GM23338 (cell line): ENCODE measurements at regions not wholly inside any gene's neighbourhood (a gene's known extent, or its start where the extent isn't known, plus 50 kb on each side); places are given as distances from the start of the nearest gene placed in this dataset.

Experiments used
- ATAC-seq: fragments of 200-7000 bp; cut with Tn5 transposase; 3 replicates; pipeline ENCODE4 v1.9.1; 2020
- DNase-seq: peaks from one replicate; pipeline ENCODE4 v3.0.0-alpha.2; 2015; ENCODE audit warnings: low spot score
- H2AFZ ChIP-seq: fragments of 200-600 bp; sonication (generic); 2 replicates; pipeline ENCODE4 v1.8.0; 2016; ENCODE audit warnings: antibody characterized with exemption, mild to moderate bottlenecking, moderate library complexity
- H3F3A ChIP-seq: fragments of 200-600 bp; sonication (generic); replicated peaks from 2 replicates; pipeline ENCODE4 v1.8.0; 2017; ENCODE audit warnings: antibody characterized with exemption, mixed run types, low read depth
- H3K27ac ChIP-seq: fragments of 200-600 bp; sonication (generic); 2 replicates; pipeline ENCODE4 v1.6.1; 2016; ENCODE audit warnings: low read depth
- H3K27me3 ChIP-seq: fragments of 200-600 bp; sonication (generic); 2 replicates; pipeline ENCODE4 v1.8.0; 2016; ENCODE audit warnings: mild to moderate bottlenecking, mixed run types, moderate library complexity; ENCODE audit not compliant: insufficient read depth
- H3K36me3 ChIP-seq: fragments of 200-600 bp; sonication (generic); 2 replicates; pipeline ENCODE4 v1.8.0; 2016; ENCODE audit warnings: mild to moderate bottlenecking; ENCODE audit not compliant: insufficient read depth
- H3K4me1 ChIP-seq: fragments of 200-600 bp; sonication (generic); 2 replicates; pipeline ENCODE4 v1.8.0; 2016; ENCODE audit warnings: mild to moderate bottlenecking, moderate library complexity; ENCODE audit not compliant: insufficient read depth
- H3K4me2 ChIP-seq: fragments of 200-600 bp; sonication (generic); 2 replicates; pipeline ENCODE4 v1.7.1; 2017; ENCODE audit warnings: mixed run types
- H3K4me3 ChIP-seq: fragments of 200-600 bp; sonication (generic); 2 replicates; pipeline ENCODE4 v1.6.1; 2016; ENCODE audit warnings: mixed run types
- H3K79me2 ChIP-seq: fragments of 200-600 bp; sonication (generic); replicated peaks from 2 replicates; pipeline ENCODE4 v1.8.0; 2017; ENCODE audit warnings: mild to moderate bottlenecking; ENCODE audit not compliant: insufficient read depth
- H3K9me2 ChIP-seq: fragments of 200-600 bp; sonication (generic); 2 replicates; pipeline ENCODE4 v1.8.0; 2017; ENCODE audit not compliant: insufficient read depth
- H4K20me1 ChIP-seq: fragments of 200-600 bp; sonication (generic); replicated peaks from 2 replicates; pipeline ENCODE4 v1.8.0; 2017; ENCODE audit warnings: mild to moderate bottlenecking; ENCODE audit not compliant: insufficient read depth
- H3K27ac Mint-ChIP-seq: 2 replicates; pipeline ENCODE4 v1.8.0; 2020; ENCODE audit warnings: inconsistent platforms, mild to moderate bottlenecking, moderate library complexity, mixed read lengths
- H3K27me3 Mint-ChIP-seq: 3 replicates; pipeline ENCODE4 v1.8.0; 2022; ENCODE audit warnings: low read depth, mild to moderate bottlenecking, moderate library complexity, mixed read lengths, inconsistent platforms; ENCODE audit not compliant: insufficient read depth, poor library complexity
- H3K36me3 Mint-ChIP-seq: 3 replicates; pipeline ENCODE4 v1.8.0; 2021; ENCODE audit warnings: low read depth, mild to moderate bottlenecking, inconsistent platforms, moderate library complexity, mixed read lengths
- H3K4me1 Mint-ChIP-seq: 3 replicates; pipeline ENCODE4 v1.8.0; 2020; ENCODE audit warnings: mild to moderate bottlenecking, inconsistent platforms, mixed read lengths
- H3K4me3 Mint-ChIP-seq: 3 replicates; pipeline ENCODE4 v1.8.0; 2021; ENCODE audit warnings: moderate library complexity, mild to moderate bottlenecking, inconsistent platforms, mixed read lengths
- H3K9me3 Mint-ChIP-seq: 3 replicates; pipeline ENCODE4 v1.8.0; 2020; ENCODE audit warnings: moderate library complexity, mild to moderate bottlenecking, inconsistent platforms, mixed read lengths
- EZH2 ChIP-seq: fragments of 200-600 bp; sonication (generic); IDR thresholded peaks from one replicate; pipeline ENCODE4 v1.8.0; 2017; ENCODE audit warnings: antibody characterized with exemption, mild to moderate bottlenecking, low read depth; ENCODE audit not compliant: unreplicated experiment
- STAT1 ChIP-seq: IDR thresholded peaks from one replicate; pipeline ENCODE4 v1.6.1; 2016; ENCODE audit warnings: antibody characterized with exemption; ENCODE audit not compliant: unreplicated experiment
- ZNF331 ChIP-seq: fragments of 250-450 bp; sonication (Bioruptor Pico); IDR thresholded peaks from 2 replicates; pipeline ENCODE4 v1.5.0; 2020; ENCODE audit warnings: low read depth, mild to moderate bottlenecking, moderate library complexity
- ZNF462 ChIP-seq: fragments of 250-450 bp; sonication (Bioruptor Pico); IDR thresholded peaks from 2 replicates; pipeline ENCODE4 v1.5.0; 2020; ENCODE audit warnings: mild to moderate bottlenecking, moderate library complexity
- TF ChIP-seq, protein P1 (sequence below): IDR thresholded peaks from 2 replicates; pipeline ENCODE4 v1.6.1; 2016; ENCODE audit warnings: antibody characterized with exemption

DNA sequence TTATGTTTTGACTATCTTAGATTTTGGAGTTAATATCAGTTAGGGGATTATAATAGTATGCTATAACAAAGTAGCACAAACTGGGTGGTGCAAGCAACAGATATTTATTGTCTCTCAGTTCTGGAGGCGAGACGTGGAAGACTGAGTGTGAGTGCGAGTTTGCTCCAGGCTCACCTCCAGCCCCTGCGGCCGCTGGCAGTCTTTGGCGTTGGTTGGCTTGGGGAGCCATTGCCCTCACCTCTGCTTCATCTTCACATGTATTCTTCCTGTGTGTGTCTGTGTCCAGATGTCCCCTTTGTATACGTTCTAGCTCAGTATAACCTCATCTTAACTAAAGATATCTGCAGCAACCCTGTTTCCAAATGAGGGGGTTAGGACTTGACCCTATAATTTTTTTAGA, 343.9 kb upstream of the COBL start:
- Histone ChIP-seq H3K4me3 (no peak overlapping the region), H3K27ac (no peak overlapping the region), H3K79me2 (no peaks in the 10 kb centered on the region), H4K20me1 (no peaks in the 10 kb centered on the region), H3F3A (no peaks in the 10 kb centered on the region), H3K36me3 (no peaks in the 10 kb centered on the region), H3K4me2 (no peak overlapping the region), H3K9me2 (no peaks in the 10 kb centered on the region), H3K4me1 (no peaks in the 10 kb centered on the region), H3K27me3 (no peaks in the 10 kb centered on the region), H2AFZ (no peak overlapping the region)
- Mint-ChIP-seq H3K4me3 (no peak overlapping the region), H3K4me1 (peaks cover 5% of the 10 kb centered on the region; the same call in 2 of the 3 replicates), H3K9me3 (no peaks in the 10 kb centered on the region), H3K27me3 (peaks cover 2% of the 10 kb centered on the region), H3K36me3 (no peaks in the 10 kb centered on the region), H3K27ac (no peak overlapping the region)
- no peak for TF ChIP-seq EZH2
- TF ChIP-seq, protein P1, sequence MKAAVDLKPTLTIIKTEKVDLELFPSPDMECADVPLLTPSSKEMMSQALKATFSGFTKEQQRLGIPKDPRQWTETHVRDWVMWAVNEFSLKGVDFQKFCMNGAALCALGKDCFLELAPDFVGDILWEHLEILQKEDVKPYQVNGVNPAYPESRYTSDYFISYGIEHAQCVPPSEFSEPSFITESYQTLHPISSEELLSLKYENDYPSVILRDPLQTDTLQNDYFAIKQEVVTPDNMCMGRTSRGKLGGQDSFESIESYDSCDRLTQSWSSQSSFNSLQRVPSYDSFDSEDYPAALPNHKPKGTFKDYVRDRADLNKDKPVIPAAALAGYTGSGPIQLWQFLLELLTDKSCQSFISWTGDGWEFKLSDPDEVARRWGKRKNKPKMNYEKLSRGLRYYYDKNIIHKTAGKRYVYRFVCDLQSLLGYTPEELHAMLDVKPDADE, result no peak
- TF ChIP-seq ZNF331 (CRISPR knock-in tag), result no peak
- TF ChIP-seq ZNF462, result no peak
- no peak for ATAC-seq
- DNase-seq, result no peak

- H3K4me3 Mint-ChIP-seq, result no peak overlapping the region
- no peak overlapping the region for H3K27ac ChIP-seq
- H3K27me3 ChIP-seq, result no peaks in the 10 kb centered on the region
- no peaks in the 10 kb centered on the region for H3K9me3 Mint-ChIP-seq
- no peaks in the 10 kb centered on the region for H3K4me1 Mint-ChIP-seq
- DNase-seq (no peak), ATAC-seq (no peak)
- no peak overlapping the region for H2AFZ ChIP-seq
- H3K27me3 Mint-ChIP-seq, result peaks cover 2% of the 10 kb centered on the region
- peaks cover 6% of the 10 kb centered on the region; the same call in 1 of the 2 replicates for H3K9me2 ChIP-seq
- no peaks in the 10 kb centered on the region for H3F3A ChIP-seq
- no peak for TF ChIP-seq STAT1
- H3K4me2 ChIP-seq, result no peak overlapping the region
- no peaks in the 10 kb centered on the region for H4K20me1 ChIP-seq
- H3K36me3 ChIP-seq, result no peaks in the 10 kb centered on the region
- H3K4me1 ChIP-seq, result no peaks in the 10 kb centered on the region
- H3K4me3 ChIP-seq, result no peak overlapping the region
- no peak overlapping the region for H3K27ac Mint-ChIP-seq
- no peaks in the 10 kb centered on the region for H3K36me3 Mint-ChIP-seq
- no peaks in the 10 kb centered on the region for H3K79me2 ChIP-seq
These were observed 342.1 kb upstream of the COBL start for GRCh38 chr7:51658684-51659083.
